HG03066 (cell line): ENCODE measurements at regions not wholly inside any gene's neighbourhood (a gene's known extent, or its start where the extent isn't known, plus 50 kb on each side); places are given as distances from the start of the nearest gene placed in this dataset.

Source experiments
- ATAC-seq: cut with Tn5 transposase; IDR thresholded peaks from one replicate; pipeline ENCODE4 v1.9.1; 2021; ENCODE audit warnings: low read depth; ENCODE audit not compliant: unreplicated experiment

GRCh38 chr20:50311308-50312001, 120.8 kb downstream of the CEBPB start:
- no peak for ATAC-seq

GRCh38 chr20:50312002-50312681, 121.5 kb downstream of the CEBPB start:
- ATAC-seq: no peak

GRCh38 chr20:50312682-50313521, 122.3 kb downstream of the CEBPB start:
- ATAC-seq: no peak

GRCh38 chr20:50313522-50313820, 122.8 kb downstream of the CEBPB start:
- ATAC-seq: no peak

- no peak for ATAC-seq
These were observed 123.4 kb downstream of the CEBPB start for GRCh38 chr20:50313827-50314677.

GRCh38 chr20:50314678-50315335, 124.2 kb downstream of the CEBPB start:
- no peak for ATAC-seq

- no peak for ATAC-seq
These were observed 125.2 kb downstream of the CEBPB start for GRCh38 chr20:50315586-50316551.

GRCh38 chr20:50317116-50317515, 126.5 kb downstream of the CEBPB start:
- no peak for ATAC-seq

- no peak for ATAC-seq
These were observed 127.0 kb downstream of the CEBPB start for GRCh38 chr20:50317609-50318008.

- ATAC-seq: no peak
These were observed 128.1 kb downstream of the CEBPB start for GRCh38 chr20:50318710-50319109.

GRCh38 chr20:50320005-50320900, 129.6 kb downstream of the CEBPB start:
- no peak for ATAC-seq

GRCh38 chr20:50320901-50321796, 130.5 kb downstream of the CEBPB start:
- no peak for ATAC-seq

GRCh38 chr20:50321797-50322480, 131.3 kb downstream of the CEBPB start:
- ATAC-seq: no peak

- no peak for ATAC-seq
These were observed 132.1 kb downstream of the CEBPB start for GRCh38 chr20:50322703-50323131.

GRCh38 chr20:50323209-50323608, 132.6 kb downstream of the CEBPB start:
- no peak for ATAC-seq
